ENCODE measurements at regions not wholly inside any gene's neighbourhood (a gene's known extent, or its start where the extent isn't known, plus 50 kb on each side); places are given as distances from the start of the nearest gene placed in this dataset.

DNA sequence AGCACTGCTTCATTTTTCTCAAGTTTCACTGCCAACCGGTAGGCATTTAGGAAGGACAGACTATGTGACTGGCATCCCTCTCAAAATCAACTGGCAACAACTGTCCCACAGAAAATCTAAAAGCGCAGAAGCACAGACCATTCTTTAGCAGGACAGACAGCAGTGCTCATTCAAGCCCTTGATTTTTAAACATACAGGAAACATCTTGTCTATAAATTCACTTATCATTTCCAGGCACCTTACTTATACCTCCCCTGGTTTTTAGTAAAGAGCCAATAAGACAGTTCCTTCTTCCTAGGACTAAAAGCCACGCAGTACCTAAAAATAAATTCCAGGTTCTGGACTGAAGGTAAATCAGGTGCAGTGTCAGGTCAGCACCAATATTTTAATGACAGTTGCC is 343.2 kb upstream of the WWC1 start:
- no peaks in the 10 kb centered on the region for H3K9me1 ChIP-seq (ENCODE audit: control insufficient read depth, extremely low read depth, insufficient read depth, low read length)
- H3K27ac ChIP-seq (ENCODE audit: control insufficient read depth, insufficient read depth, low read length), result no peak overlapping the region
- TF ChIP-seq EZH2 (IDR thresholded peaks at IDR 0.05; ENCODE audit: low read length), result no peak
- TF ChIP-seq, protein P1, sequence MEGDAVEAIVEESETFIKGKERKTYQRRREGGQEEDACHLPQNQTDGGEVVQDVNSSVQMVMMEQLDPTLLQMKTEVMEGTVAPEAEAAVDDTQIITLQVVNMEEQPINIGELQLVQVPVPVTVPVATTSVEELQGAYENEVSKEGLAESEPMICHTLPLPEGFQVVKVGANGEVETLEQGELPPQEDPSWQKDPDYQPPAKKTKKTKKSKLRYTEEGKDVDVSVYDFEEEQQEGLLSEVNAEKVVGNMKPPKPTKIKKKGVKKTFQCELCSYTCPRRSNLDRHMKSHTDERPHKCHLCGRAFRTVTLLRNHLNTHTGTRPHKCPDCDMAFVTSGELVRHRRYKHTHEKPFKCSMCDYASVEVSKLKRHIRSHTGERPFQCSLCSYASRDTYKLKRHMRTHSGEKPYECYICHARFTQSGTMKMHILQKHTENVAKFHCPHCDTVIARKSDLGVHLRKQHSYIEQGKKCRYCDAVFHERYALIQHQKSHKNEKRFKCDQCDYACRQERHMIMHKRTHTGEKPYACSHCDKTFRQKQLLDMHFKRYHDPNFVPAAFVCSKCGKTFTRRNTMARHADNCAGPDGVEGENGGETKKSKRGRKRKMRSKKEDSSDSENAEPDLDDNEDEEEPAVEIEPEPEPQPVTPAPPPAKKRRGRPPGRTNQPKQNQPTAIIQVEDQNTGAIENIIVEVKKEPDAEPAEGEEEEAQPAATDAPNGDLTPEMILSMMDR (optimal IDR thresholded peaks at IDR 0.05 in 1 of 3, IDR thresholded peaks at IDR 0.05 in 1 of 3, conservative IDR thresholded peaks at IDR 0.05 in 1 of 3; ENCODE audit: extremely low read depth in 1 of 3, insufficient read depth in 2 of 3, low read length in 3 of 3), result no peak
- H3K79me2 ChIP-seq (ENCODE audit: control insufficient read depth, insufficient read depth, low read length), result peaks cover 89% of the 10 kb centered on the region
- peaks cover 35% of the 10 kb centered on the region for H3K4me1 ChIP-seq (ENCODE audit: control insufficient read depth, extremely low read depth, insufficient read depth, low read length)
- no peak overlapping the region for H3K4me2 ChIP-seq (ENCODE audit: control insufficient read depth, extremely low read depth, insufficient read depth, low read depth, low read length)
- no peak overlapping the region for H3K9ac ChIP-seq (ENCODE audit: control insufficient read depth, extremely low read depth, insufficient read depth, low read length)
- H4K20me1 ChIP-seq (ENCODE audit: control insufficient read depth, extremely low read depth, insufficient read depth, low read length), result peaks cover 4% of the 10 kb centered on the region
- DNase-seq (ENCODE audit: low read depth, low spot score), result no peak
- peaks cover 5 to 15% of the 10 kb centered on the region in 2 experiments for H3K36me3 ChIP-seq (ENCODE audit: control insufficient read depth in 2 of 2, extremely low read depth in 1 of 2, insufficient read depth in 2 of 2, low read length in 2 of 2)
- dilution Hi-C loops (cut with MboI; ENCODE audit: extremely low pct_ligation_motif_present, low sequenced_read_pairs), result no loop called here
- H3K27me3 ChIP-seq (ENCODE audit: control insufficient read depth, extremely low read depth, insufficient read depth, low read length), result no peaks in the 10 kb centered on the region
- FAIRE-seq, result no peak
- no peak overlapping the region for H2AFZ ChIP-seq (ENCODE audit: control insufficient read depth, low read length)
- no peaks in the 10 kb centered on the region for H3K9me3 ChIP-seq (ENCODE audit: control insufficient read depth, low read depth, low read length)
- H3K4me3 ChIP-seq (ENCODE audit: control insufficient read depth in 2 of 3, extremely low read depth in 1 of 3, insufficient read depth in 2 of 3, low read depth in 1 of 3, low read length in 3 of 3), result no peak overlapping the region

DNA sequence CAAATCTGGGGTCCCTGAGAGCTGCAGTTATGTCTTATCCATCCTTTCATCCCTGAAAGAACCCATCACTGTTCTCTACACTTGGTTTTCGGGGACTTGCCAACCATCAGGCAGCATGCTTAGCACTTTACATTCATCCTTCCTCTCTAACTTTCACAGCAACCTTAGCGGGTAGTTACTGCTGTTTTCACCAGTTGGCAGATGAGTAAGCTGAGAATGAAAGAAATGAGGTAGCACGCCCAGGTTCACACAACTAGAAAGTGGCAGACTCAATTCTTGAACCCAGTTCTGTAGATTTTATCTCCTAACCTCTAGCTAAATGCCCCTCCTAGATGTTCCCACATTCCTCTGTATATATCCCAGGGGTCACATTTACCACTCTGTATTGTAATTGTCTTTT is 342.0 kb upstream of the WWC1 start:
- Histone ChIP-seq H3K27me3 (ENCODE audit: control insufficient read depth, extremely low read depth, insufficient read depth, low read length) (no peaks in the 10 kb centered on the region), H2AFZ (ENCODE audit: control insufficient read depth, low read length) (no peak overlapping the region), H3K9me3 (ENCODE audit: control insufficient read depth, low read depth, low read length) (no peaks in the 10 kb centered on the region), H3K79me2 (ENCODE audit: control insufficient read depth, insufficient read depth, low read length) (peaks cover 84% of the 10 kb centered on the region), H3K9ac (ENCODE audit: control insufficient read depth, extremely low read depth, insufficient read depth, low read length) (no peak overlapping the region), H3K4me2 (ENCODE audit: control insufficient read depth, extremely low read depth, insufficient read depth, low read depth, low read length) (peak overlapping the region; percentile 43), H3K4me3 (ENCODE audit: control insufficient read depth in 2 of 3, extremely low read depth in 1 of 3, insufficient read depth in 2 of 3, low read depth in 1 of 3, low read length in 3 of 3) (no peak overlapping the region), H3K4me1 (ENCODE audit: control insufficient read depth, extremely low read depth, insufficient read depth, low read length) (peaks cover 30% of the 10 kb centered on the region), H3K27ac (ENCODE audit: control insufficient read depth, insufficient read depth, low read length) (no peak overlapping the region), H3K36me3 (ENCODE audit: control insufficient read depth in 2 of 2, extremely low read depth in 1 of 2, insufficient read depth in 2 of 2, low read length in 2 of 2) (peaks cover 6 to 18% of the 10 kb centered on the region in 2 experiments), H3K9me1 (ENCODE audit: control insufficient read depth, extremely low read depth, insufficient read depth, low read length) (no peaks in the 10 kb centered on the region), H4K20me1 (ENCODE audit: control insufficient read depth, extremely low read depth, insufficient read depth, low read length) (peaks cover 4% of the 10 kb centered on the region)
- FAIRE-seq (no peak), DNase-seq (ENCODE audit: low read depth, low spot score) (no peak)
- TF ChIP-seq EZH2 (IDR thresholded peaks at IDR 0.05; ENCODE audit: low read length), result no peak
- TF ChIP-seq, protein P1 (optimal IDR thresholded peaks at IDR 0.05 in 1 of 3, IDR thresholded peaks at IDR 0.05 in 1 of 3, conservative IDR thresholded peaks at IDR 0.05 in 1 of 3; ENCODE audit: extremely low read depth in 1 of 3, insufficient read depth in 2 of 3, low read length in 3 of 3), result no peak
- dilution Hi-C loops (cut with MboI; ENCODE audit: extremely low pct_ligation_motif_present, low sequenced_read_pairs), result no loop called here

Data from keratinocyte (primary cell).